WERI-Rb-1 (cell line): ENCODE measurements at regions not wholly inside any gene's neighbourhood (a gene's known extent, or its start where the extent isn't known, plus 50 kb on each side); places are given as distances from the start of the nearest gene placed in this dataset.

Experiments used
- DNase-seq: peaks from one replicate; pipeline ENCODE4 v3.0.0-alpha.2; 2020
- H3K27ac ChIP-seq: fragments of 250-450 bp; sonication (Bioruptor Pico); 2 replicates; pipeline ENCODE4 v1.5.1; 2020; ENCODE audit warnings: mild to moderate bottlenecking, moderate library complexity
- H3K27me3 ChIP-seq: fragments of 250-450 bp; sonication (Bioruptor Pico); 2 replicates; pipeline ENCODE4 v1.5.1; 2021; ENCODE audit warnings: mild to moderate bottlenecking, low read depth, moderate library complexity; ENCODE audit not compliant: insufficient read depth, severe bottlenecking
- H3K36me3 ChIP-seq: fragments of 250-450 bp; sonication (Bioruptor Pico); 2 replicates; pipeline ENCODE4 v1.5.1; 2020; ENCODE audit warnings: mild to moderate bottlenecking, moderate library complexity
- H3K4me3 ChIP-seq: 2 replicates; pipeline ENCODE4 v1.5.1; 2011; ENCODE audit warnings: low read depth, mild to moderate bottlenecking, control low read depth, low read length
- H3K9me3 ChIP-seq: fragments of 250-450 bp; sonication (Bioruptor Pico); 2 replicates; pipeline ENCODE4 v1.5.1; 2021; ENCODE audit warnings: mild to moderate bottlenecking, moderate library complexity; ENCODE audit not compliant: severe bottlenecking
- TF ChIP-seq, protein P1 (sequence below): IDR thresholded peaks from 2 replicates; pipeline ENCODE4 v1.5.1; 2011; ENCODE audit warnings: low read depth, mild to moderate bottlenecking, control low read depth, inconsistent platforms, low read length

DNA sequence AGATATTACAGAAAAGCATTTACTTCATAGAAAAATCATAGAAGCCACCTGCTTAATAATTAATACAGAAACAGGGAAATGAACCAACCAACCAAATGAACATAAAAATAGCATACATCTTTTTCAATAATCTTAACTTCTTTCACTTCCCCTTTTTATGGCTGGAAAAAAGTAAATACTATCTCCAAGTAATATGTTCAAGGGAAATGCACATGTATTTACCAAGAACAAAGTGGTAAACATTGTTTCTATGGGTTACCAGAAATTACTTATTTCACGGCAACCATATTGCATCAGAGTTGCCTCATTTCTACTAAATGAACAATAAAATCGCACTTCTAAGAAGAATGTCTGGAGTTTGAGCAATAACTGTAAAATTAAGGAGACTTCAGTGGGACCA, 321.3 kb downstream of the TMA16 start:
- H3K4me3 ChIP-seq = no peak overlapping the region
- no peaks in the 10 kb centered on the region for H3K27me3 ChIP-seq
- no peak for DNase-seq
- H3K9me3 ChIP-seq = no peaks in the 10 kb centered on the region
- TF ChIP-seq, protein P1, sequence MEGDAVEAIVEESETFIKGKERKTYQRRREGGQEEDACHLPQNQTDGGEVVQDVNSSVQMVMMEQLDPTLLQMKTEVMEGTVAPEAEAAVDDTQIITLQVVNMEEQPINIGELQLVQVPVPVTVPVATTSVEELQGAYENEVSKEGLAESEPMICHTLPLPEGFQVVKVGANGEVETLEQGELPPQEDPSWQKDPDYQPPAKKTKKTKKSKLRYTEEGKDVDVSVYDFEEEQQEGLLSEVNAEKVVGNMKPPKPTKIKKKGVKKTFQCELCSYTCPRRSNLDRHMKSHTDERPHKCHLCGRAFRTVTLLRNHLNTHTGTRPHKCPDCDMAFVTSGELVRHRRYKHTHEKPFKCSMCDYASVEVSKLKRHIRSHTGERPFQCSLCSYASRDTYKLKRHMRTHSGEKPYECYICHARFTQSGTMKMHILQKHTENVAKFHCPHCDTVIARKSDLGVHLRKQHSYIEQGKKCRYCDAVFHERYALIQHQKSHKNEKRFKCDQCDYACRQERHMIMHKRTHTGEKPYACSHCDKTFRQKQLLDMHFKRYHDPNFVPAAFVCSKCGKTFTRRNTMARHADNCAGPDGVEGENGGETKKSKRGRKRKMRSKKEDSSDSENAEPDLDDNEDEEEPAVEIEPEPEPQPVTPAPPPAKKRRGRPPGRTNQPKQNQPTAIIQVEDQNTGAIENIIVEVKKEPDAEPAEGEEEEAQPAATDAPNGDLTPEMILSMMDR = no peak
- no peak overlapping the region for H3K27ac ChIP-seq
- H3K36me3 ChIP-seq = no peaks in the 10 kb centered on the region

DNA sequence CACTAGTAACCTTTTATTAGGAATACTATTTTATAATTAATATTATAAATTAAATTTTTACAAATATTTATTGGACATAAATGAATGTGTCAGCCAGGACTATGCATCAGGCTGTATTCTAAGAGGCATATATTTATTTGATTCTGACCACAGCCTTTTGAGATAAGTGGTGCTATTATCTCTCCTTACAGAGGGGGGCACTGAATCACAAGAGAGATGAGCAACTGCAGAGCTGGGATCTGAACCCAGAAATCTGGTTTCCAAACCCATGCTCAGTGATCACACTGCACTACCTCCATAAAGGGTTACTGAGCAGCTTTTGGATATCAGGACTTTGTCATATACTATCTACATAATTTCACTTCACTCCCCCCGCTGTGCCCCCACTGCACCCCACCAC, 322.0 kb downstream of the TMA16 start:
- Histone ChIP-seq H3K4me3 (no peak overlapping the region), H3K9me3 (no peaks in the 10 kb centered on the region), H3K27me3 (no peaks in the 10 kb centered on the region), H3K27ac (no peak overlapping the region), H3K36me3 (no peaks in the 10 kb centered on the region)
- TF ChIP-seq, protein P1 = peak; percentile 35; the same call in 1 of the 2 replicates
- DNase-seq = no peak

DNA sequence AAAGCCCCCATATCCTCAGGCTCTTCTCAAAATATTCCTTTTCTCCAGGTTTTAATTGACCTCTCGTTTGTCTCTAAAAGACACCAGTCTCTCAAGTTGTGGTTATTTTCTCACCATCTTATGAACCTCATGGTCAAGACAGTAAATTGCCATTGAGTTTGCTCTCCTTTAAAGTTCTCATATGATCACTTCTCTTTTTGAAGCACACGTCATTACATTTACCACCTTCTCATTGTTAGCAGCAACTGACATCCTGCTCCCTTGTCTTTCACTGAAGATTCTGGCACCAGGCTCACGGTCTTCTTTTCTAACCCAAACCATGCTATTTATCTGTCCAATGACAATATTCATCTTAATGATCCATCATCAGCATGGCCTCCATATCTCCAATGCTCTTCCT, 324.2 kb downstream of the TMA16 start:
- DNase-seq = no peak
- H3K27ac ChIP-seq = no peak overlapping the region
- no peaks in the 10 kb centered on the region for H3K27me3 ChIP-seq
- TF ChIP-seq, protein P1 = no peak
- H3K36me3 ChIP-seq = no peaks in the 10 kb centered on the region
- H3K4me3 ChIP-seq = no peak overlapping the region
- H3K9me3 ChIP-seq = no peaks in the 10 kb centered on the region

DNA sequence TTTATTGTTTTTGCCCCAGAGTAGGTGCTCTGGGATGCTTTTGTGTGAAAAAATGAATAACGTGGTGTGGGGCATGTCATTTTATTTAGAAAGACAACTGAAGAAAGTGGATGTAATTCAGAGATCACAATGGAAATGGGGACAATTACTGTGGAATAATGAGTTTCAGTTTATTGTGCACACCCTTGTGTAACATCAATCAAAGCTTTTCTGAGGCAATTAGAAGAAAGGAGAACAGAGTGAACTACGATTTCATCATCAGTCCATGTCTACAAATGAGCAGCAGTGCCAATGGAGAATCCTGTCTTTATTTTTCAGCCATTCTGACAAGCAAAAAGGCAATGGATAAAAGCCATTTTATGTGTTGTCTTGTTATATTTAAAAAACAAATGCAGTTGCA, 339.2 kb downstream of the TMA16 start:
- no peak overlapping the region for H3K4me3 ChIP-seq

DNA sequence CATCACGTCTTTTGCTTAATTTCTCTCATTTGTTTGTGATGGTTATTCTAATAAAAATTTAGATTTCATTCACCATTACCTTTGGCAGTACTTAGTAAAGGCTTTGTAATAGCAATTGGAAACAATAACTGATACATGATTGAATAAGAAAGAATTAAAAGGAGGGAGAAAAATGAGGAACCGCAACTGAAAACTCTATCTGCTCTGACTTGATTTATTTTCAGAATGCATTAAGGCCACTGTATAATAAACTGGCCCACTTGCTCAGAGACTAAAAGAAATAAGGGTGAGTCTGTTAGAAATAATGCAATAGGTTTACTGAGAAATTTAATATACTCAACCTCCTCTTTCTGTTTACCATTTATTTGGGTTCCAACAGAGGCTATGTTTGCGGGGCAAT, 351.5 kb downstream of the TMA16 start:
- no peak for DNase-seq
- Histone ChIP-seq H3K27me3 (no peaks in the 10 kb centered on the region), H3K4me3 (no peak overlapping the region), H3K27ac (no peak overlapping the region), H3K9me3 (no peaks in the 10 kb centered on the region), H3K36me3 (no peaks in the 10 kb centered on the region)
- TF ChIP-seq, protein P1 = no peak

More for the DNA sequence above, 339.2 kb downstream of the TMA16 start:
- no peaks in the 10 kb centered on the region for H3K36me3 ChIP-seq
- H3K27ac ChIP-seq = no peak overlapping the region
- no peaks in the 10 kb centered on the region for H3K9me3 ChIP-seq
- H3K27me3 ChIP-seq = no peaks in the 10 kb centered on the region
- no peak for DNase-seq
- TF ChIP-seq, protein P1 = no peak

DNA sequence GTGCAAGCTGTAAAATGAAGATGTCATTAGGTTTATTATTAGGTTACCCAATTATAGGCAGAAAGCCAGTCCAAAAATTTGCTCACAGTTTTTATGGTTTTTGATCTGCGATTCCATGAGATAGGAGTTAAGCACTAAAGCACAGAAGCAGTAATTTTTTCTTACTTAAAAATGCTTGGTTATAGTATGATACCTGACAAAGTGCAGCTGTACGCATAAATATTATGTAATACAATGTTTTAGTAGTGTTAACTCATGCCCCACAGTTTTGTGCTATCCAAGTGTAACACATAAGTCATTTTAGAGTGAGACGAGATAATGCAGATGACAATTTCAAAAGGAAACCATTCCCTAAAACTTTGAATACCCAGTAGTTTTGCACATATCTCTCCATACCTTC, 357.8 kb downstream of the TMA16 start:
- Histone ChIP-seq H3K27me3 (no peaks in the 10 kb centered on the region), H3K4me3 (no peak overlapping the region), H3K9me3 (no peaks in the 10 kb centered on the region), H3K27ac (no peak overlapping the region), H3K36me3 (no peaks in the 10 kb centered on the region)
- TF ChIP-seq, protein P1 = no peak
- no peak for DNase-seq
